ENCODE measurements at regions not wholly inside any gene's neighbourhood (a gene's known extent, or its start where the extent isn't known, plus 50 kb on each side); places are given as distances from the start of the nearest gene placed in this dataset.

DNA sequence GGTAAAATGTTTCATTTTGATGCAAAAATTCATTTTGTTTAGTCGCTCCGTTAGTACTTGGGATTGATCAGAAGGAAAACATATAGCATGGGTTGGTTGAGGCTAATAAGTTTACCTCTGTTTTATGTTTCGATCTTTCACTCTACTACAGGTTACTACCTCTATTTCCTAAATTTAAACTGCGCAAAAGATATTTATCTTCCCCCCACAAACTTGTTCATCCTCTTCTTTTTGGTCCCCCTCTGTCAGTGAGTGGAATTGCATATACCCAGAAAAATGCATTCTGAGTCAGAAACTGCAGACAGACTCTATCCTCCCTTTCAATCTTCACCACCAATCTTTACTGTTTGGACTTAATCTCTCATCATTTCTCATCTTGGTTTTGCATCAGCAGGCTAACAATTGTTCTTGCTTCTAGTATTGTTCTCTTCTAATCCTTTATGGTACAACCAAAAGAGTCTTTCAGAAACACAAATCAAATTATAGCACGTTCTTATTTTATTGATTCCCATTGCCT, 316.0 kb upstream of the ADGRL4 start:
- peaks cover 5 to 37% (median 16%) of the 10 kb centered on the region in 6 donors for H3K9me3 Mint-ChIP-seq
- no peak overlapping the region for H3K27ac Mint-ChIP-seq
- H3K4me3 Mint-ChIP-seq, result no peak overlapping the region

DNA sequence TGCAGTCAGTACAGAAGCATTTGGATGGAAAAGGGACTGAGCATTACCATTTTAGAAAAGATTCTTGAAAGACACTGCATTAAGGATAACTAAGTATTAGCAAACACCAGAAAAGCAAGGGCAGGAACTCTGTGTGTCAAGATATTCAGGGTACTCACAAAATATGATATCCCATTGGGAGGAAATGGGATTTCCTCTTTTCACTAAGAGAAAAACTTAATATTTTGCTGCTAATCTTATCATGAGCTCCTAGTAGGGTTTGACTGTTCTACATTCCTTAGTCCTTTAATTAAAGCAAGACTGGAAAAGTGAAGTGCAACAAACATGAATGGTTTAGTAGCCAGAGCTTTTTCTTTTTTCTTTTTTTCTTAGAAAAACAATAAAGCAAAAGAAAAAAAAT, 305.9 kb upstream of the ADGRL4 start:
- Mint-ChIP-seq H3K4me3 (no peak overlapping the region), H3K27me3 (ENCODE audit: low read depth in 3 of 3) (no peaks in the 10 kb centered on the region), H3K27ac (no peak overlapping the region), H3K9me3 (peaks cover 0 to 19% (median 10%) of the 10 kb centered on the region in 6 donors), H3K4me1 (no peaks in the 10 kb centered on the region), H3K36me3 (no peaks in the 10 kb centered on the region)
- DNase-seq, result no peak

More for the DNA sequence above, 316.0 kb upstream of the ADGRL4 start:
- H3K36me3 Mint-ChIP-seq, result no peaks in the 10 kb centered on the region
- no peak for DNase-seq
- no peaks in the 10 kb centered on the region for H3K4me1 Mint-ChIP-seq
- peaks cover 0 to 3% (median 0%) of the 10 kb centered on the region in 3 donors for H3K27me3 Mint-ChIP-seq (ENCODE audit: low read depth in 3 of 3)

DNA sequence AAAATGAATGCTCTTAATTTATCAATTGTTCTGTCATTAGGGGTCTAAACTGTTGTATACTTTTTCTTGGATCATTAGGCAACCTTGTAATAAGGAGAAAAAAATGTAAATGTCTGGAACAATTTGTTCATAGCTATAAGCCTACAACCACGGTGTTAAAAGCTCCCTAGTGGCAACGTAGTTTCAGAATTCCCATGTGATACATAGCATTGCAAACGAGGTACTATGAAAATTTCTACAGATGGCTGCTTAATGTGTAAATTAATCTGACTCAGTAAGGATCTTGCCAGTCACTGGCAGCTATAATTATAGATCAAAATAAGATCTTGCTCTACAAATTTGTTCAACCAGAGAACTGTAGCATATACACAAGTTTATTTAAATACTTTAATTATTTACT, 304.1 kb upstream of the ADGRL4 start:
- Mint-ChIP-seq H3K4me1 (no peaks in the 10 kb centered on the region), H3K9me3 (peaks cover 0 to 29% (median 9%) of the 10 kb centered on the region in 6 donors), H3K4me3 (no peak overlapping the region), H3K27ac (no peak overlapping the region), H3K36me3 (no peaks in the 10 kb centered on the region), H3K27me3 (ENCODE audit: low read depth in 3 of 3) (no peaks in the 10 kb centered on the region)
- DNase-seq, result no peak

DNA sequence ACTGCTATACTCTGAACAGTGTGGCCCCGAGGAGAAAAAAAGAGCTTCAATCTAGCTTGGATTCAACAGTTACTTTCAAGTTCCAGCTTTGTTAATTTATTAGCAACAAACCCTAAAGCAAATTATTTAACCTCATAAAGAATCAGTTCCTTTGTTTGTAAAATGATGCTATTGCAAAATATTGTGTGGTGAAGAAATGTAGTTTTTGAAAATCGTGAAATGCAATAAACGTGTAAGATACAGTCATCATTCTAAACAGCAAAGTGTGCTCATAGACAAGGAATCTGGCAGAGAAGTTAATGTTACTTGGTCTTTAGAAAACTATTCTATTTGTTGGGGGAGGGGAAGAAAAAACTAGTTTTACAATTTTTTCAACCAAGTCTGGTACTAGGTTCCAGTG, 297.6 kb upstream of the ADGRL4 start:
- no peaks in the 10 kb centered on the region for H3K4me1 Mint-ChIP-seq
- H3K4me3 Mint-ChIP-seq, result no peak overlapping the region
- no peak for DNase-seq
- H3K36me3 Mint-ChIP-seq, result no peaks in the 10 kb centered on the region
- H3K27ac Mint-ChIP-seq, result no peak overlapping the region
- no peaks in the 10 kb centered on the region for H3K27me3 Mint-ChIP-seq (ENCODE audit: low read depth in 3 of 3)
- H3K9me3 Mint-ChIP-seq, result peaks cover 12 to 41% (median 24%) of the 10 kb centered on the region in 6 donors

DNA sequence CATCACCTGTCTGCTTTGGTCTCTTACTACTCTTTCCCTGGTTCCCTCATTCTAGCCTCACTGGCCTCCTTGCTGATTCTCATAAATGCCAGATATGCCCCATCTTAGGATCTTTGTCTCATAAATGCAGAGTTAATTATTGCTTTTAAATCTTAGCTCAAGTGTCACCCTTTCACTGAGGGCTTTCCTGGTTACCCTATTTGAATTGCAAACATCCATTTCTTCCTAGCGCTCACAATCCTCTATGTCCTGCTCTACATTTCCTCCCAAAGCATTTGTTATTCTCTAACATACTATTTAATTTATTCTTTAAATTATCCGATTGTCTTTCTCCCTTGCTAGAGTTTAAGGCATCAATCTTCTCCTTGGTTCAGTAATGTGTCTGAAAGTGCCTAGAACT, 296.5 kb upstream of the ADGRL4 start:
- Mint-ChIP-seq H3K4me1 (no peaks in the 10 kb centered on the region), H3K27ac (no peak overlapping the region), H3K4me3 (no peak overlapping the region), H3K9me3 (peaks cover 12 to 43% (median 25%) of the 10 kb centered on the region in 6 donors), H3K27me3 (ENCODE audit: low read depth in 3 of 3) (no peaks in the 10 kb centered on the region), H3K36me3 (no peaks in the 10 kb centered on the region)
- no peak for DNase-seq

DNA sequence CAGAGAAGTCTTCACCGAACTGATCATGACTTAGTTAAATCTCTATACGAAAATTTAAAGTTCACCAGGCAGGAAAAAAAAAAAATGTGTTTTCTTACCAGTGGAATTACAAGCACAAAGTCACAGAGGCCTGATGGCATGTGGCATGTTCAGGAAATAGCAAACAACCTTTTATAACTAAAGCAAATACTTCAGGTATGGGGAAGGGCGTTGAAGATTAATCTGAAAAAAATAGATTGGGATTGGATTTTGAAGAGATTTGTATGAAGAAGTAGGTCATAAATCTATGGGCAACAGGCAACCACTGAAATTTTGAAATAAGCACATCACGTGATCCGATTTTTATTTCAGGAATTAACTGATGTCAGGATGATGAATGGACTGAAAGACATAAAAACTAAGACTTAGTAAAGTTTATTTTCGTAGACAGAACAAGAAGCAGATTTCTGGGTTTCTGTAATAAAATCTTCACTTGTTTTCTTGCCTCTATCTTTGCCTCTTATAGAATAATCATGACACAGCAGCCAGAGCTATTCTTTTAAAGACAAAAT, 295.9 kb upstream of the ADGRL4 start:
- peaks cover 12 to 42% (median 23%) of the 10 kb centered on the region in 6 donors for H3K9me3 Mint-ChIP-seq
- H3K4me1 Mint-ChIP-seq, result no peaks in the 10 kb centered on the region
- no peak overlapping the region for H3K27ac Mint-ChIP-seq
- H3K4me3 Mint-ChIP-seq, result no peak overlapping the region
- no peak for DNase-seq
- H3K36me3 Mint-ChIP-seq, result no peaks in the 10 kb centered on the region
- H3K27me3 Mint-ChIP-seq (ENCODE audit: low read depth in 3 of 3), result no peaks in the 10 kb centered on the region

DNA sequence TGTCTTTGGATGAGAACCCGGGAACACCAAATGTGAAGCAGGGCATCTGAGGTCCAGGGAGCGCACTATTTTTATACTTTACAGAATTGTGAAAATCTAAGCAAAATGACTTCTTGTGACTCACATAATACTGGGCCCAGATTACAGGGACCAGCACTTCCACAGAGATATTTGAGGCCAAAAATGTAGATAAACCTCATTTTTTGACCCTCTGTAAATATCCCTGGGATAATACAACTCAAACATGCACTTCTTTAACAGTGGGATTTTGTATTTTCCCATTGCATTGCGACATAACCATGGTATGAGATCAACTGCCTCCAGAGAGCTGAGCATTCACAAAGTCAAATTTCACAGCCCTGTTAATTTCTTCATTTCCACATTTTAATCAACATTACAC, 289.4 kb upstream of the ADGRL4 start:
- H3K4me1 Mint-ChIP-seq, result no peaks in the 10 kb centered on the region
- H3K27ac Mint-ChIP-seq, result no peak overlapping the region
- H3K27me3 Mint-ChIP-seq (ENCODE audit: low read depth in 3 of 3), result peaks cover 0 to 2% (median 0%) of the 10 kb centered on the region in 3 donors
- no peaks in the 10 kb centered on the region for H3K36me3 Mint-ChIP-seq
- no peak overlapping the region for H3K4me3 Mint-ChIP-seq
- DNase-seq, result no peak
- H3K9me3 Mint-ChIP-seq, result peaks cover 6 to 39% (median 13%) of the 10 kb centered on the region in 6 donors

DNA sequence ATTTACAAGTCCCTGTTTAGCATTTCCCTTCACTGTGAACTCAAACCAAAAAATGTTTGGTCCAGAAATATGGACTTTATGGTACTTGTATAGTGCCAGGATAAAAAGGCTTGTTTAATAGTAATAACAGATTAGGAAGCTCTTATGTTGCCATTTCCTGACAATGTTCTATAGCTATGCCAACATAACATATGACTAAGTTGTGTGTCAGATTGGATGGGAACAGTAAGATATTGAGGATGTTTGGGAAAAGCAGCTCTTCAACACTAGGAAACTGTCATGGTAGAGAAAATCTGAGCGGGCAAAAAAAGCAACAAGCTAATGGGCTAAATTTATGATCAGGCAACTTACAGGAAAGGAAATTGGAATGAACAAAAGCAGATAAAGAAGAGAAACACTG, 287.1 kb upstream of the ADGRL4 start:
- Mint-ChIP-seq H3K27ac (no peak overlapping the region), H3K27me3 (ENCODE audit: low read depth in 3 of 3) (peaks cover 0 to 2% (median 0%) of the 10 kb centered on the region in 3 donors), H3K4me1 (no peaks in the 10 kb centered on the region), H3K9me3 (peaks cover 2 to 50% (median 14%) of the 10 kb centered on the region in 6 donors), H3K4me3 (no peak overlapping the region), H3K36me3 (no peaks in the 10 kb centered on the region)
- DNase-seq, result no peak

DNA sequence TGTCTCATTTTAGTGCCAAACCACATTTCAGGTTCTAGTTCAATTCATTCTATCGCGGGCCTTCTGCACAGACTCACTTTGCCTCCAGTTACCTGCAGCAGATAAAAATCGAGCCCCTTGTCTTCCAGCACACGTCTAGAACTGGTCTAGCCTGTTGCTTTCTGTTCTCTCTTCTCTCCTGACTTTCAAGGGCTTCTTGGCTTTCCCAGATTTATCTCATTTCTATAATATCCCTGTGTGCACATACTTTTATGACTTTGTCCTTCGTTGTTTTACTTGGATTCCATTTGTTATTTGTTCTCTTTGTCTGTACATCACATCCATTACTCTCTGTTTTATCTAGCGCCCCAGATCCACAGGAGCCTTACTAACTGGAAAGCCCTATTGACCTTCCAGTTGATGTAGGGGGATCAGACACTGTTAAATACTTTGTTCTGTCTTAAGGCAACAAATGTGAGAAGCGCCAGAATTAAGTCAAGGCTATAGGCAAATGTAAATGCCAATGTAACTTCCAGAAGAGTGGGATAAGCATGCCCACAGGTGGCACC, 284.5 kb upstream of the ADGRL4 start:
- no peaks in the 10 kb centered on the region for H3K4me1 Mint-ChIP-seq

DNA sequence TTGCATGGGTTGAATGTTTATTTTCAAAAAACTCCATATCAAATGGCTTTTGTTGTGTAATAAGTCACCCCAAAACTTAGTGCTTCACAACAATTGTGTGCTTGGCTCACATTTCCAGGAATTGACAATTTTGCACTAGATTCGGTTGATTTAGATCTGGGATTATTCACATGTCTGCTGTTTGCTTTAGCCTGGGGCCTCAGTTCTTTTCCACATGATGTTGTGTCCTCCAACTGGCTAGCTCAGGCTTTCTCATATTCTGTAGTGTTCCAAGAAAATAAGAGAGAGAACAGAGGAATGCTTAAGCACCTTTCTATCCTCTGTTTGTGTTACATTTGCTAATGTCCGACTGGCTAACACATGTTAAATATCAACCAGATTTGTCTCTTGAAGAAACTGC, 281.5 kb upstream of the ADGRL4 start:
- H3K27me3 Mint-ChIP-seq (ENCODE audit: low read depth in 3 of 3), result no peaks in the 10 kb centered on the region
- no peak overlapping the region for H3K27ac Mint-ChIP-seq
- H3K9me3 Mint-ChIP-seq, result peaks cover 0 to 46% (median 17%) of the 10 kb centered on the region in 6 donors
- no peaks in the 10 kb centered on the region for H3K36me3 Mint-ChIP-seq
- H3K4me1 Mint-ChIP-seq, result no peaks in the 10 kb centered on the region
- H3K4me3 Mint-ChIP-seq, result no peak overlapping the region
- no peak for DNase-seq

More for the DNA sequence above, 284.5 kb upstream of the ADGRL4 start:
- Mint-ChIP-seq H3K4me3 (no peak overlapping the region), H3K27me3 (ENCODE audit: low read depth in 3 of 3) (peaks cover 0 to 2% (median 0%) of the 10 kb centered on the region in 3 donors), H3K27ac (no peak overlapping the region), H3K36me3 (no peaks in the 10 kb centered on the region), H3K9me3 (peaks cover 0 to 49% (median 18%) of the 10 kb centered on the region in 6 donors)
- DNase-seq, result no peak

DNA sequence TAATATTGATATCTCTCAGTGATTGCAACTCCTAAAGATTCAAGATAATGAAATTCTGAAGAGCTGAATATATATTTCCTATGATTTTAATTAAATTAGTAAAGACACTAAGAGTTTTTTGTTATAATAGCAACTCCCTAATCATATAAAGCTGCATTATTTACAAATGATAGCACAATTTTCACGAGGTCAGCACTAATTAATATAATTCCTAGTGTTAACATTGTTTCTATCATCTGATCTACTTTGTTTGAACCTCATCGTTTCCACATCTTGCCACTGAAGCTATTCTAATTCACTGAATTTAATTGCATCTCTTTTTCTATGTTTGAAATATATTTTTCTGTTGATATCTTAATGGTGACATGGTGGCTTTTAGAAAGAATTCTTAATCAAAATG, 279.1 kb upstream of the ADGRL4 start:
- no peak for DNase-seq
- no peaks in the 10 kb centered on the region for H3K4me1 Mint-ChIP-seq
- H3K9me3 Mint-ChIP-seq, result peaks cover 0 to 39% (median 15%) of the 10 kb centered on the region in 6 donors
- H3K4me3 Mint-ChIP-seq, result no peak overlapping the region
- no peaks in the 10 kb centered on the region for H3K36me3 Mint-ChIP-seq
- no peak overlapping the region for H3K27ac Mint-ChIP-seq
- no peaks in the 10 kb centered on the region for H3K27me3 Mint-ChIP-seq (ENCODE audit: low read depth in 3 of 3)

DNA sequence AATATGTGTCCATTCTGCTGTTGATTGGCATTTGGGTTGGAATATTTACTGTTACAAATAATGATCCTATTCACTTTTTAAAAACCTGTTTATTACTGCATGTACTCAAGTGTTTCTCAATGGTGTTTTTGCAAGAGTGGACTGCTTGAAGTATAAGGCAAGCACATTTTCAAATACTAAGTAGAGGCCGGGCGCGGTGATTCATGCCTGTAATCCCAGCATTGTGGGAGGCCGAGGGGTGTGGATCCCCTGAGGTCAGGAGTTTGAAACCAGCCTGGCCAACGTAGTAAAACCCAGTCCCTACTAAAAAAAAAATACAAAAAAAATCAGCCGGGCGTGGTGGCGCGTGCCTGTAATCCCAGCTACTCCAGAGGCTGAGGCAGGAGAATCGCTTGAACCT, 276.9 kb upstream of the ADGRL4 start:
- H3K27ac Mint-ChIP-seq, result no peak overlapping the region
- H3K36me3 Mint-ChIP-seq, result no peaks in the 10 kb centered on the region
- H3K4me1 Mint-ChIP-seq, result no peaks in the 10 kb centered on the region
- no peak overlapping the region for H3K4me3 Mint-ChIP-seq
- H3K27me3 Mint-ChIP-seq (ENCODE audit: low read depth in 3 of 3), result no peaks in the 10 kb centered on the region
- H3K9me3 Mint-ChIP-seq, result peaks cover 4 to 37% (median 18%) of the 10 kb centered on the region in 6 donors
- no peak for DNase-seq

DNA sequence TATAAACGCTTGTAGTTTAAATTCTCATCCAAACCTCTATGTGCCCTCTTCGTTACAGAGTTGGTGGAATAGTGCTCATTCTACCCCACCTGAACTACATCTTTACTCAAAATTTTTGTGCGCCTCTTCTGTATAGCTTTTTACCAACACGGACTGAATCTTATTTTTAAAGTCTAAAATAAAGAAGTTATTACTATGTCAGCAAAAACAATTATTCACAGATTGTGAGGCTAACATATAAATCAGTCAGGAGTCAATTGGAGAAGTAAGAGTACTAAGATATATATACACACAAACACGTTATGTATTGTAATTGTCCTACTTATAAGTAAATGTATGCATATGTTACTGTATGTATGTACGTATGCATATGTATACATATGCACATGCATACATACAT, 274.9 kb upstream of the ADGRL4 start:
- Mint-ChIP-seq H3K9me3 (peaks cover 4 to 32% (median 17%) of the 10 kb centered on the region in 6 donors), H3K4me3 (no peak overlapping the region), H3K4me1 (no peaks in the 10 kb centered on the region), H3K27ac (no peak overlapping the region), H3K27me3 (ENCODE audit: low read depth in 3 of 3) (no peaks in the 10 kb centered on the region), H3K36me3 (no peaks in the 10 kb centered on the region)
- DNase-seq, result no peak

DNA sequence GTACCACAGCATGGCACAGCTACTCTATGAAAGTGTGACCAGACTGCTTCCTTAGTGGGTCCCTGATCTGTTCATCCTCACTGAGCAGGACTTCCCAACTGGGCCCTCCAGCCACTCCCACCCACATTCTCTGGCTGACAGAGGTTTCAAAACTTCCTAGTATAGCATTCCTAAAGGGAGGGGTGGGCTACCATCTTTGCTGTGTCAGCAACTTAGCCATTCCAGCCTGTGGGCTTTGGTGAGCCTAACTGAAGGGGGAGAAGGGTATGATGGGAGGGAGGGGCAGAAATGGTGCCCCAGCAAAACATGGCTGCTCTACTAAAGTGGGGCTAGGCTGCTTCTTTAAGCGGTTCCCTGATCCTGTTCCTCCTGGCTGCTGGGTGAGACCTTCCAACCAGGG, 265.2 kb upstream of the ADGRL4 start:
- no peak for DNase-seq
- Mint-ChIP-seq H3K4me1 (no peaks in the 10 kb centered on the region), H3K4me3 (no peak overlapping the region), H3K36me3 (no peaks in the 10 kb centered on the region), H3K27ac (no peak overlapping the region), H3K27me3 (ENCODE audit: low read depth in 3 of 3) (no peaks in the 10 kb centered on the region), H3K9me3 (peaks cover 12 to 50% (median 25%) of the 10 kb centered on the region in 6 donors)
